Fibroblast of the aortic adventitia (primary cell): ENCODE measurements at regions not wholly inside any gene's neighbourhood (a gene's known extent, or its start where the extent isn't known, plus 50 kb on each side); places are given as distances from the start of the nearest gene placed in this dataset.

Experiments used
- DNase-seq: peaks from one replicate; pipeline ENCODE4 v3.0.0-alpha.2; 2010; ENCODE audit warnings: low read depth
- H3K4me3 ChIP-seq: 2 replicates; pipeline ENCODE4 v1.5.1; 2011; ENCODE audit warnings: low read depth, mild to moderate bottlenecking, control low read depth, low read length, moderate library complexity
- TF ChIP-seq, protein P1 (sequence below): IDR thresholded peaks from 2 replicates; pipeline ENCODE4 v1.5.1; 2011; ENCODE audit warnings: mild to moderate bottlenecking, low read length, control low read depth, inconsistent platforms; ENCODE audit not compliant: insufficient read depth

DNA sequence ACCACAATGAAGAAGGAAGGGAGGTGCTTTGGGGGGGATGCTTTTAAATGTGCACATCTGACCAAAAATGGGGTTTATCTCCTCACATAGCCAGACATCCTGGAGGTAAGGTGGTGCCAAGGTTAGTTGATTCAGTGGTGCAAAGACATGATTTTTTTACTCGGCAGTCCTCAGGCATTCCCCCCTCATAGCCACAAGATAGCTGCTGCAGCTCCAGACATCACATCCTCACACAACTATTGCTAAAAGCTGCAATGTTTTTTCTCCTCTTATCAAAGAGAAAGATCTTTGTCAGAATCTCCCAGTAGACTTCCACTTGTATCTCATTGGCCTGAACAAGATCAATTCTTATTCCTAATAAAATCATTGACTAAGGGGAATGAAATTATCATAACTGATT lies 141.3 kb upstream of the ZNF438 start:
- no peak for DNase-seq
- TF ChIP-seq, protein P1, sequence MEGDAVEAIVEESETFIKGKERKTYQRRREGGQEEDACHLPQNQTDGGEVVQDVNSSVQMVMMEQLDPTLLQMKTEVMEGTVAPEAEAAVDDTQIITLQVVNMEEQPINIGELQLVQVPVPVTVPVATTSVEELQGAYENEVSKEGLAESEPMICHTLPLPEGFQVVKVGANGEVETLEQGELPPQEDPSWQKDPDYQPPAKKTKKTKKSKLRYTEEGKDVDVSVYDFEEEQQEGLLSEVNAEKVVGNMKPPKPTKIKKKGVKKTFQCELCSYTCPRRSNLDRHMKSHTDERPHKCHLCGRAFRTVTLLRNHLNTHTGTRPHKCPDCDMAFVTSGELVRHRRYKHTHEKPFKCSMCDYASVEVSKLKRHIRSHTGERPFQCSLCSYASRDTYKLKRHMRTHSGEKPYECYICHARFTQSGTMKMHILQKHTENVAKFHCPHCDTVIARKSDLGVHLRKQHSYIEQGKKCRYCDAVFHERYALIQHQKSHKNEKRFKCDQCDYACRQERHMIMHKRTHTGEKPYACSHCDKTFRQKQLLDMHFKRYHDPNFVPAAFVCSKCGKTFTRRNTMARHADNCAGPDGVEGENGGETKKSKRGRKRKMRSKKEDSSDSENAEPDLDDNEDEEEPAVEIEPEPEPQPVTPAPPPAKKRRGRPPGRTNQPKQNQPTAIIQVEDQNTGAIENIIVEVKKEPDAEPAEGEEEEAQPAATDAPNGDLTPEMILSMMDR: no peak

DNA sequence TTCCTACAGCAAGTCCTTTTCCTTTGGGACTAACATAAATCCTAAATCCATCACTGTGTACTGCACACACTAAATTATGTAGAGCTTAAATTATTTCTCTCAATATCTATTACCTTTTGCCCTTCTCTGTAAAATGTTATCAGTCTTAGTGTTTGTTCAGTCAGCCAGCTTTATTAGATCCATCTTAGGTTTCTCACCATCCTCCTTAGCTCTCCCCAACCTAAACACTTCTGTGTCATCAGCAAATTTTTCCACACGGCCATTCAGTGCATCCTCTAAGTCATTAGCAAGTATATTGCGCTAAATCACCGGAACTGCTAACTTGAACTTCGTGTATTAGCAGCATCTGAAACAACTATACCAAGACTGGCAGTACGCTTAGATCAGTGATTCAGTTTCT lies 142.1 kb upstream of the ZNF438 start:
- H3K4me3 ChIP-seq: no peak overlapping the region
- TF ChIP-seq, protein P1: no peak
- no peak for DNase-seq

More for the DNA sequence above, 141.3 kb upstream of the ZNF438 start:
- H3K4me3 ChIP-seq: no peak overlapping the region

DNA sequence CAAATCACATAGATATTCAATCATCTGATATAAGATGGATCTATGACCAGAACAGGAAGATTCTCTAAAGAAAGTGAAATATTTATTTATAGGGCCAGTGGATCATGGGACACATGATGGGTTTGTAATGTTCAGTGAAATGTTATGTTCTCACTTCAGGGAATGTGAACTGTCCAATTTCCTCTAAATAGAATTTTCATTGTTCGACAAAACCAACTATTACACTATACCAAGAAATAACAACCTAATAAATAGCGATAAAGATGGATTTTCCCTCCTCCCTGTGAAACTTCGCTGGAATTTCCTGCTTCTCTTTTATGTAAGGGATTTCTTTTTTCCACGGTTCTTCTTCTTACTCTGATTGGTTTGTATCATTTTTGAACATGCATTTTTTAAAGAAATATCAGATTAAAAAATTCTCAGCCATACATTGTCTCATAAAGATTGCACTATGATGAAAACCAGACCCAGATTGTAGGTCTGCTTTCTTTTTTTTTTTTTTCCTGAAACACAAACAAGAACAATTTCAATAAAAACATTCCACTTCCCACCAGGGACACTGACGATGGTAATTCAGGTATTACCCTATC lies 139.8 kb upstream of the ZEB1 start:
- no peak overlapping the region for H3K4me3 ChIP-seq
- DNase-seq: peak; percentile 13
- TF ChIP-seq, protein P1: no peak

DNA sequence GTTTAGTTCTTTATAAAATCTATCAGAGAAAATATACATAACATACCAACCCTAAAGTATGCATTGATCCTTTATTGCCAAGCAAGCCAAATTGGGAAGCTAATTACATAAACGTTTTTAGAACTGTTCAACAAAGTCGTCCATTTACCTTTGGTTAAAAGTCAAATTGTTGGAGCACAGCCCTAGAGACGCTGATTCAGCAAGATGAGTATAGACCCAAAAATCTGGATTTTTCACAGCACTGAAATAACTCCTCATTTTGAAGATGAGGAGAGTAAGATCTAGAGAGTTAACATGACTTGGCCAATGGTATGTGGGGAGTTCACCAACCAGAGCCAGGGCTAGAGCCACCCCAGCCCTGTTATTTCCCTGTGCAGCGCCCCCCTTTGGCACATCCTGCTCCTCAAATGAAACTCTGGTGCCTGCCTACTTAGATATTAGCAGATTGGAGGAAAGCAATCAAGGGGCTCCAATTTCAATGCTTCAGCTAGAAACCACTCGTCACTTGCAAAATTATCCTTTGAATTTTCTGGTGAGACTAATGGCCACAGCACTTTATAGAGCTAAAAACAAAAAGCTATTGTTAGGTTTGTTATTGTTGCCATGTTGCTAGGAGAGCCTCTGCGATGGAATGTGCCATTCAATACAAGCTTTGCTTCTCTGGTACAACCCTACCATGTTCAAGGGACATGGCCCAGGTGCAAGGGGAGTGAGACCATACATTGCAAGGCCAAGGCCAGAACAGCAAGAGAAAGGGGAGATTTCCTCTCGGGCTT lies 132.6 kb upstream of the ZEB1 start:
- no peak for DNase-seq
- TF ChIP-seq, protein P1: no peak
- H3K4me3 ChIP-seq: no peak overlapping the region

DNA sequence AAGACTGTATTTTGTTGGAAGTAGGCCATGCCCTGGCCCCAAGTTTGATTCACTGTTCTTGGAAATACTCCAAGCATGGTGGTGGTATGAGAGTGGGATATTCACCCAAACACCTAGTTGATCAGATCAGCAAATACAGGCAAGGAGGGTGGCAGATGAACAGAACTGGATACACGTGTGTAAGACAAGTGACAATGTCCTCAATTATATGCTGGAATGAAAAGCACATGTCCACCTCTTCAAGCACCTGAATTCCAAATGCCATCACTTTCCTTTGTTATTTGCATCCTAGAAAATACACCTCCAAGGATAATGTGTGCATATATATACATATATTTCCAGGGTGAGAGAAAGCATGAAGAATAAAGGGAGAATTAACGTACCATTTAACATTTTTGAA lies 131.8 kb upstream of the ZEB1 start:
- no peak for DNase-seq
- TF ChIP-seq, protein P1: no peak
- H3K4me3 ChIP-seq: no peak overlapping the region

DNA sequence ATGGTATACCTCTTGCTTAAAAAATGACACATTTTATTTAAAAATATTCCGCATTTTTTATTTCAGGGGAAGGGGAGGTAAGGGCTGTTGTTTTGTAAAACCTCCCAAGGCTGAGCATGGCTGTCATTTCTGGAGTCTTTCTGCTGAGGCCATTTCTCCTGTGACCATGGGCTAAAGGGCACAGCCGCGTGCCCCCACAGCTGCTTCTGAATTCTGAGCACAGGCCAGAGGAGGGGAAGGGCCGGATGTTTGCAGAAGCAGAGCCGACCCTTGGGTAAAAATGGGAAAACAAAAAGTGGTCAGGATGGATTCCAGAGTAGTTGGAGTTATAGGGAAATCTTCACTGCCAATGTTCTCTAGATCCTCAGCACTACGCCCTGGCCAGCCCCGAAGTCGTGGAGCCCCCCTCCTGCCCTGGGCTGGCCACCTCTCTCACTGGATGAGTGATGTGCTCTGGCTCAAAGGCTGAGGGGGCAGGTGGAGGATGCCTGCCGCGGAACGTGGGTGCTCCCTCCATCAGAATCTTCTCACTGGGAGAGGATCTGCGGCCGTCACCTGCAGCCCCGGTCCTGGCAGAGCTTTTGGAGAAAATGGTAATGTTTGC lies 131.3 kb upstream of the ZEB1 start:
- no peak overlapping the region for H3K4me3 ChIP-seq
- TF ChIP-seq, protein P1: no peak
- DNase-seq: no peak
